Activated CD4-positive, alpha-beta T cell treated with anti-CD3 and anti-CD28 coated beads, Interleukin-2, amount 10 ng/mL, durations not matched to agents 24 days and 14 days (primary cell): ENCODE measurements at regions not wholly inside any gene's neighbourhood (a gene's known extent, or its start where the extent isn't known, plus 50 kb on each side); places are given as distances from the start of the nearest gene placed in this dataset.
"Not testable (repeated sequence)": the region's sequence is repeated elsewhere in the genome, so short reads cannot be mapped to it uniquely, and the experiment has no call there.

ENCODE experiments used
- DNase-seq: peaks from one replicate; pipeline ENCODE4 v3.0.0; 2022
- H3K27ac Mint-ChIP-seq: one replicate; pipeline ENCODE4 v1.8.0; 2022; ENCODE audit warnings: mild to moderate bottlenecking, mixed read lengths
- H3K27me3 Mint-ChIP-seq: one replicate; pipeline ENCODE4 v1.8.0; 2022; ENCODE audit warnings: mixed read lengths
- H3K36me3 Mint-ChIP-seq: one replicate; pipeline ENCODE4 v1.8.0; 2022; ENCODE audit warnings: low read depth, mild to moderate bottlenecking, mixed read lengths
- H3K4me1 Mint-ChIP-seq: one replicate; pipeline ENCODE4 v1.8.0; 2021; ENCODE audit warnings: mixed read lengths
- H3K4me3 Mint-ChIP-seq: one replicate; pipeline ENCODE4 v1.8.0; 2022; ENCODE audit warnings: mild to moderate bottlenecking, moderate library complexity, mixed read lengths
- H3K9me3 Mint-ChIP-seq: one replicate; pipeline ENCODE4 v1.8.0; 2021; ENCODE audit warnings: mixed read lengths
- intact Hi-C: fragments of 100-400 bp; cut with micrococcal nuclease; formaldehyde crosslinking; loops from one replicate; pipeline ENCODE4 v1.15.1; 2023

DNA sequence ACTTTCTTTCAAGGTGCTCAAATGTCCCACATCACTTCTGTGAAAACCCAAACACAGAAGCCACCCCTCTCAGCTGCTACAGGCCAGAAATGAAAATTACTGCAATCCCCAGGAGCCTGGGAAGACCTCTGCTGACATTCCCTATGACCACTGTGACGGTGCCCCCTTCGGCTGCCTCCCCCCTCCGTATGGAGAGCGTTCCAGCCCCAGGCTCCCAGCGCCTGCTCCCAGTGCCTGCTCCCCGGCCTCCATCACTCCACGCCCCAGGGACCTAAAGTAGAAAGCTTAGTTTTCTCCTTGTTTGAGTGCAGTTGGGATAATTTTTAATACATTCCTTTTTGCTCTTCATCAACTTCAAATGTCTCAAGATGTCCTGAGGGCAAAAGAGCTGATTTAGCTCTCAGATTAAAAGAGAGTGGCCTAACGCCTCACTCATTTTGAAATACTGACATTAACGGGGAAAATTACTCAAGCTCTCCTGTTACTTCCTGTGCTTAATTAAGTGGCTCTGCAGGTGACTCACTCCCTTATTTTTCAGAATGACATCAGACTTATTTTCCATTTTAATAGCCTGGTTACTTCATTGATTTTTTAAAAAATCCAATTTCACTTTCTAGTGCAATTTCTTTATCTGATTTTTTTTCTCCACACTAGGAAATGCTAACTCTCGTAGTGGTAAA lies 112.8 kb upstream of the PLGLB2 start:
- H3K27me3 Mint-ChIP-seq, intact Hi-C loops, H3K36me3 Mint-ChIP-seq, H3K9me3 Mint-ChIP-seq: not testable (repeated sequence)
- DNase-seq: peak; percentile 57
- H3K27ac Mint-ChIP-seq: peak overlapping the region; percentile 96
- H3K4me1 Mint-ChIP-seq: peaks cover 12% of the 10 kb centered on the region
- H3K4me3 Mint-ChIP-seq: peak overlapping the region; percentile 40

DNA sequence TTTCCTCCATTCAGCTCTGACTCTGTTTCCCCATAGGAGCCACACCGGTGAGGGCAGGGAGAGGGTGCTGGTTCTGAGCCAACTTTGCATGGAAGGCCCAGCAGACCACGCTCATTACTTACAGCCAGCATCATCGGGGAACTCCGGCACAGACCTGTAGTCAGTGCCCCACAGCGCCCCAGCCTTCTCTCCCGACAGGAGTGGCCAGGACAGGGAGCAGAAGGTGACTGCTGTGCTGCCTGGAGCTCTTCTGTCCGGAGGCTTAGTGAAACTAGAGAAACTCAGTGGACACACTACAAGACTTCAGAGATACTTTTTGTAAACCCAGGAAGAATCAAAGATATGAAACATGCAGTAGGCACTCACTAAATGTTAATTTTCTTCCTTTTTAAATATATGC lies 111.6 kb upstream of the PLGLB2 start:
- H3K27me3 Mint-ChIP-seq, H3K4me3 Mint-ChIP-seq, intact Hi-C loops, H3K27ac Mint-ChIP-seq, H3K36me3 Mint-ChIP-seq, H3K9me3 Mint-ChIP-seq: not testable (repeated sequence)
- peak; percentile 52 for DNase-seq
- peaks cover 14% of the 10 kb centered on the region for H3K4me1 Mint-ChIP-seq

- Mint-ChIP-seq H3K27ac (peak overlapping the region; percentile 56), H3K4me1 (peaks cover 12% of the 10 kb centered on the region)
- intact Hi-C loops, H3K4me3 Mint-ChIP-seq, H3K27me3 Mint-ChIP-seq, H3K36me3 Mint-ChIP-seq, H3K9me3 Mint-ChIP-seq: not testable (repeated sequence)
- DNase-seq: peak; percentile 48
Measured at GRCh38 chr2:87636735-87637134, 111.2 kb upstream of the PLGLB2 start.

- H3K27me3 Mint-ChIP-seq, H3K9me3 Mint-ChIP-seq, H3K36me3 Mint-ChIP-seq, intact Hi-C loops, H3K4me3 Mint-ChIP-seq, H3K27ac Mint-ChIP-seq: not testable (repeated sequence)
- DNase-seq: peak; percentile 49
- peaks cover 12% of the 10 kb centered on the region for H3K4me1 Mint-ChIP-seq
Measured at GRCh38 chr2:87637249-87637990, 110.5 kb upstream of the PLGLB2 start.

DNA sequence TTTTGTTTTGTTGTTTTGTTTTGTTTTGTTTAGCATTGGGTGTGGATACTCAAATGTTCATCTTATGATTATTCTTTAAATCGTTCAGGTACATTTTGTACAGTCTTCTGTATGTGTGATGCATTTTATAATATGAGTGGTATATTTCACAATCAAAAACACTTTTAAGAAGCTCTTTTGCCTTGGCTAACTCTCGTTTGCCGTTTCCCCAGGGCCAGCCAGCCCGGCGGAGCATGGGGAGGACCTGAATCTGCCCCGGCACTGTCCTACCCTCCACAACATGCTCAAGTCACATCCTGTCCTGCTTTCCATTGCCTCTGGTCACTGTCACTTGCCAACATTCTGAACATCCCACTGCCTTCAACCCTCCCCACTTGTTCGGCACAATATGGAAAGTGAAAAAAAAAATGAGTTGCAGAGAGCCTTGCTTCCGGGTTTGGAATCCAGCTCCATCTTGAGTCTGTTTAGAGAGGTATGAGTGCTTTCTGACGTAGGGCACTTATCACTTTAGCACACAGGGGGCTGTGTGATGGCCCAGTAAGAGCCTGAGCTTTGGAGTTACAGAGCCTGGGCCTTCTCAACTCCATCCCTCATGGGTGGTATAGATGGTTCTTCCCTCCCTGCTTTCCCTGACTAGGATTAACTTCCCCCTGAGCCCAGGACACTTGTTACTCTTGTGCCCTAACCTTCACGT lies 109.6 kb upstream of the PLGLB2 start:
- H3K36me3 Mint-ChIP-seq, H3K27ac Mint-ChIP-seq, intact Hi-C loops, H3K27me3 Mint-ChIP-seq, H3K9me3 Mint-ChIP-seq, H3K4me1 Mint-ChIP-seq, H3K4me3 Mint-ChIP-seq: not testable (repeated sequence)
- DNase-seq: peak; percentile 36

DNA sequence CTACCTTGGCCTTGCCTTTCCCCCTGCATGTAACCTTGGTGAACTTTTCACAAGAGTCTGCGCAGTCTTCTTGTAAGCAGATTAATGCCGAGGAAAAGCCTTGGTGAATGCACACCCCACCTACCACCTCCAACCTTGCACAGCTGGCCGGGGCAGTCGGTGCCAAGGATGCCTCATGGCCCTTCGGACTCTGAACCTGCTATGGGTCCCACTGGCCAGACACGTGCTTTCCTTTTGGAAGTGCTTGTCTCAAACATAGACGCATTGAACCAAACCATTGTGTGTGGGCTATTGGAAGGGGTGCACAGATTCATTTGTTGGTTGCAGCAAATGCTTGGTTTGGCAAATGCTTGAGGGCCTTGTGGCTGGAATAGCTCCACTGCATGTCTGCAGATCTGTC lies 109.0 kb upstream of the PLGLB2 start:
- H3K9me3 Mint-ChIP-seq, H3K4me1 Mint-ChIP-seq, H3K36me3 Mint-ChIP-seq, H3K27ac Mint-ChIP-seq, H3K27me3 Mint-ChIP-seq, intact Hi-C loops, H3K4me3 Mint-ChIP-seq: not testable (repeated sequence)
- DNase-seq: peak; percentile 8

DNA sequence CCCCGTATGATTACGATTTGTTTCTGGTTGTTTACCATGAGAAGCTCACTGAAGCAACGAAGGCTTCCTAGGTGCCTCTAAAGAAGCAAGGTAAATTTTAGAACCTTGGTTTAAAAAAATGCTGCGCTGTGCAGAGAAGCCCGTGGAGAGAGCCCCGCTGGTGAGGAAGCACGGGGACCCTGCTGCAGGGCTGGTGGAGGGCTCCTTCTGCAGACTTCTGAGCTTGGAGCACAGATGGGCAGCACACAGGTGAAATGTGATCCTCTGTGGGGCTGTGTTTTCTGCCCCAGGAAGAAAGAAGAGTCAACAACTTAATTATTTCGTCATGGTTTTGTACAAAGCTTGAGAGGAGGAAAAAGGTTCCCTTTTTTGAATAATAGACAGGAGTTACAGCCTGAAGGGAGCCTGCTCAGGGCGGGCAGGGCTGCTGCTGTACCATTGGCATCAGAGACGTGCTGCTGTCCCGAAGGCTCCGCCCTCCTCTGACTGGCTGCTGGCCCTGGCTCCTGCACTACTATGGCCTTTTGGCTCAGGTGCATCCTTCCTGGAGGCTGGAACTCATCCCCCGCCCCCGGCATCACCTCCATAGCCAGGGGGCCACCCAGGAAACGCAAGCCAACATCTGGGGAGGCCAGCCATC lies 108.0 kb upstream of the PLGLB2 start:
- H3K36me3 Mint-ChIP-seq, H3K27me3 Mint-ChIP-seq, H3K4me3 Mint-ChIP-seq, H3K4me1 Mint-ChIP-seq, H3K9me3 Mint-ChIP-seq, H3K27ac Mint-ChIP-seq, intact Hi-C loops: not testable (repeated sequence)
- DNase-seq: peak; percentile 24

DNA sequence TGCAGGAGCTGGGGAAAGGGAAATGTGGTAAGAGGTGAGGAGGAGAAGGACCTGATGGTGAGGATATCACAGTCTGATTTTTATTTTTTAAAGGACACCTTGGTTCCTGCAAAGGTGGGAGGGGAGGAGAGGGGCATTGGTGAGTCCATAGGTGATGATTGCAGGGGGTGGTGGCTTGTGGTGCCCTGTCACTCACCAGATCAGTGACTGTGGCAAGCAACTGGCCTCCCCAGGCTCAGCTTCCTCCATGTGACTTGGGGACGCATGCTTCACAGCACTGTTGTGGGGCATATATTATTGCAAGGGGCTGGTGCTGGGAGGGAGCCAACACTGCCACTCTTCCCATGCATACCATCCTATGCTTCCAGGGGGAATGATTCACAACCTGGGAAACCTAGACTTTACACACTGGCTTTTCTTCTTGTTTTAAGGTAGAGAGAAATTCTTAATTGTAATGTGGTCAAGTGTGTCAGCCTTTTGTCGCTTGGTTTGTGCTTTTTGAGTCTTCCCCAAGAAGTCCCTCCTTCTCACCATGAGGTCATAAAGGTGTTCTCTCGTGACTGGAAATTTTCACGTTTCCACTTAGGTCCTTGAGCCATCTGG lies 106.8 kb upstream of the PLGLB2 start:
- H3K4me1 Mint-ChIP-seq, H3K36me3 Mint-ChIP-seq, H3K9me3 Mint-ChIP-seq, H3K27ac Mint-ChIP-seq, intact Hi-C loops, H3K27me3 Mint-ChIP-seq, H3K4me3 Mint-ChIP-seq: not testable (repeated sequence)
- DNase-seq: peak; percentile 41

- intact Hi-C loops: not testable (repeated sequence)
Measured at GRCh38 chr2:87643165-87643564, 104.7 kb upstream of the PLGLB2 start.

GRCh38 chr2:87647737-87648498 lies 100.0 kb upstream of the PLGLB2 start:
- peak; percentile 51 for DNase-seq
- H3K4me3 Mint-ChIP-seq, H3K4me1 Mint-ChIP-seq, intact Hi-C loops, H3K9me3 Mint-ChIP-seq, H3K27ac Mint-ChIP-seq, H3K27me3 Mint-ChIP-seq, H3K36me3 Mint-ChIP-seq: not testable (repeated sequence)

More at GRCh38 chr2:87643165-87643564, 104.7 kb upstream of the PLGLB2 start:
- H3K36me3 Mint-ChIP-seq, H3K4me1 Mint-ChIP-seq, H3K27ac Mint-ChIP-seq, H3K27me3 Mint-ChIP-seq, H3K9me3 Mint-ChIP-seq, H3K4me3 Mint-ChIP-seq: not testable (repeated sequence)
- DNase-seq: peak; percentile 53

DNA sequence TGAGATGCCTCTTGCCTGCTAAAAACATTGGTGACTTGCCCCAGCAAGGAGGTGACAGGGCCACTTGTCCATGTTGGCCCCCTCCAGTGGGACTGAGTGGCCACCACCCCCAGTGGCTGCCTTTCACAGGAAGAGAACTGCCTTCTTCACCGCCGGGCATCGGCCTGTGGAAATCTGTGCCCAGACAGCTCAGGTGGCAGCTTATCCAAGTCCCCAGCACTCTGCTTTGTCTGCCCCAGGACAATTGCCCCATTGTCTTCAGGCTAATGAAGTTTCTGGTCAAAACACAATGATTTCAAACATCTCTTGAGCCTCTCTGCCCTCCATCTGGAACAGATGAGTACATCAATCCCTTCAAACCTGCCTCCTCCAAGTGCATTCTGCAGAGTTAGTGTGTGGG lies 99.1 kb upstream of the PLGLB2 start:
- H3K4me1 Mint-ChIP-seq, H3K27ac Mint-ChIP-seq, H3K27me3 Mint-ChIP-seq, H3K4me3 Mint-ChIP-seq, H3K36me3 Mint-ChIP-seq, DNase-seq, intact Hi-C loops, H3K9me3 Mint-ChIP-seq: not testable (repeated sequence)

DNA sequence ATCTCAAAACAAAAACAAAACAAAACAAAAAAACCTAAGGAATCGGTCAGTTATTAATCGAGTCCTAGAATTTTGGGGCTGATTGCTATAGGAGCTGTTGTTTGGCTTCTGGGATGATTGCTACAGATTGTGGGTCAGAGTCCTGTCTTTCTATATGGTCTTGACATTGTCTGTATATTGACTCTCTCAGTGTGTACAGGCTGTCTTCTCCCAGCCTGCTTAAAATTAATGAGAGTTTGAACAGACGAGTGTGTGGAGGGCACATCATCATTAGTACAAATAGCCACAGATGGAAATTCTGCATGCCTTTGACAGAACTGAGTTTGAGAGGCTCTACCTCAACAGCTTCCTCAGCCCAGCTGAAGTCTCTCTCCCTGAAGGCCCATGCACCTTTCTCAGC lies 98.0 kb upstream of the PLGLB2 start:
- H3K9me3 Mint-ChIP-seq, H3K27me3 Mint-ChIP-seq, DNase-seq, intact Hi-C loops, H3K36me3 Mint-ChIP-seq, H3K4me1 Mint-ChIP-seq, H3K4me3 Mint-ChIP-seq: not testable (repeated sequence)
- peak overlapping the region; percentile 55 for H3K27ac Mint-ChIP-seq

DNA sequence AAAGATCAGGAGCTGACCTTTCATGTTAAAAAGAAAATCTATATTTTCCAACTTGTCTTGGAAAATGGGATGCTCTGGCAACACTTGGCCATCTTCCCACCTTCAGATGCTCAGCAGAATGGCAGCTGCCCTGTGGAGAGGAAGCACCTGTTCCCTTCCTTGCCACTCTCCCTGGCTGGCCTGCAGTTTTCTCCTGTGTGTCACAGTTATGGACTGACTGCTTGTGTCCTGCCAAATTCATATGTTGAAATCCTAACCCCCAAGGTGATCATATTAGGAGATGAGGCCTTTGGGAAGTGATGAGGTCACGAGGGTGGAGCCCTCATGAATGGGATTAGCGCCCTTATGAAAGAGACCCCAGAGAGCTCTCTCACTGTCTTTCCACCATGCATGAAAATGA lies 97.0 kb upstream of the PLGLB2 start:
- H3K9me3 Mint-ChIP-seq, H3K36me3 Mint-ChIP-seq, H3K4me1 Mint-ChIP-seq, intact Hi-C loops, H3K27ac Mint-ChIP-seq, DNase-seq, H3K4me3 Mint-ChIP-seq, H3K27me3 Mint-ChIP-seq: not testable (repeated sequence)
